ENCODE measurements at regions not wholly inside any gene's neighbourhood (a gene's known extent, or its start where the extent isn't known, plus 50 kb on each side); places are given as distances from the start of the nearest gene placed in this dataset.

DNA sequence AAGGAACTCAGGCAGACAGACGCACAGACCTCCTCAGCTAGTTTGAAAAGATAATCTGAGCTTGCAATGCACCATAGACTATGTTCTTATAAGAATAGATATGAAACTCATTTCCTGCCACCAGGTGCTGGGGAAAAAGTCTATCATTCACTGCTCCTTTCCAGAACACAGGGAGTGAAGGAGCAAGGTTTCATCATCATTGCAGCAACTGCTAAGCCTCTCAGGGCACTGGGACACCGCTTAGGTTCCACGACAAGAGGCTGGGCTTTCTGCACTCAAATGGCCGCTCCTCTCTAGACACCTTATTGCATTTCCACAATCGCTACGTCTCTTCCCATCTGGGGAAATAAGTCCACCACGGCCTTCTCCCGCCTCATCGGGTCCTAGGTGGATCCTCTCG is 418.5 kb upstream of the JARID2 start:
- DNase-seq: no peak

DNA sequence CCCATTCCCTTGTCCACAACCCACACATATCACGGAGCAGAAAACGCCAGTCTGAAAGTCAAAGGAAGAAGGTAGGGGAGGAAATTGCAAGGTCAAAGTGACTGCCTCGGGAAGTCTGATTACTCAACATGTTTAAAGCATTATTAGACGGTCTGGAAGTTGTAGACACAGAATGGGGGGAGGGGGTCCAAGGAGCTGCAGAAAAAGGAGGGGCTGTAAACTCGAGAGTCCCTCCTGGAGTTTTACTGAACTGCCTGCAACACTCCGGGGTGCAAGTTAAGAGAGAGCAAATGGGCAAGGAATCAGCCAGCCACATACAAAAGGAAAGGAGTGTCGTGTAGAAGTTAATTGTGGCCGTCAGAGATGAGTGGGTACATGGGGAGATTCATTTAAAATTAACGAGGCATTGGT is 417.7 kb upstream of the JARID2 start:
- DNase-seq: no peak

DNA sequence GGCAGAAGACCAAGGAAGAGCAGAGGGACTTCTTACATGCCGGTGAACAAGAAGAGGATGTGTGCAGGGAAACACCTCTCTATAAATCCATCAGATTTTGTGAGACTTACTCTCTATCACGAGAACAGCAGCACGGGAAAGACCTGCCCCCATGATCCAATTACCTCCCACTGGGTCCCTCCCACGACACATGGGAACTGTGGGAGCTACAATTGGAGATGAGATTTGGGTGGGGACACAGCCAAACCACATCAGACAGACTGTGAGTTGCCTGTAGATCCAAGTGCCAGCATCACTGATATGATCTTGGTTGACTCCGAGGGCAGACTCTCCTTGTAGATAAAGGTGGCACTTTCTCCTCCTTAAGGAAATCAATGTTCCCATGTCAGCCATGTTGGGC is 414.8 kb upstream of the JARID2 start:
- DNase-seq: no peak

DNA sequence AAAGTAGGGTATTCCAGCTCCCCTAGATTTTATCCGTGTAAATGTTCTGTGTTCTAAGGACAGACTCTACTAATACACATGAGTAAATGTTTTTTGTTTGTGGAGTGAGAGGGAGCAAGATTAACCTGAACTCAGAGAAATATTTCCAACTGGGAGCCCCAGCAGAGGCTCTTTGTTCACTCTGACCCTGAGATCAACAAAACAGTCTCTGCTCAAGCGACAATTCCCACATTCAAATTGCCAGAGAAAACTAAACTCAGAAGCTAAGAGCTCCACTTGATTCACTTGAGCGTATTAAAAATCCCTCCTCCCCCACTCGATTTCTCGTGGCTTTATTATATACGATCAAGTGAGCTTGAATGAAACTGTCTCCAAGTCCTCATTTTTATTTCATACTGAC is 413.9 kb upstream of the JARID2 start:
- no peak for DNase-seq

DNA sequence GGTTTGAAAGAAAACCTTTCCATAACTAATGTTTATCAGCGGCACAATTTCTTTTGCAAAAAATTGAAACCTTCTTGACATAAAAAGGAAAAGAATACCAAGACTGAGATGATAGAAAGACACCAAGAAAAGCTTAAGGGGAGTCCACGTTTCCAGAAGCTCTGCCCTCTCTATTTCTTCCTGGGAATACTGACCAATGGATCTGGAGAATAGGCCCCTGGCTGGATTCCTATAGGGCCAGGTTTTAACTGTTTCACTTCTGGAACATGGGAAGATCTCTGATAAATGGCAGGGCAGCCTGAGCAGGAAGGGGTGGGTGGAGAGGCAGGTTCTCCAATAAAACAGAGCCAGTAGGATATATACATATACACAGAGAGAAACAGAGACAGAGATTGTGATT is 413.4 kb upstream of the JARID2 start:
- DNase-seq: no peak

DNA sequence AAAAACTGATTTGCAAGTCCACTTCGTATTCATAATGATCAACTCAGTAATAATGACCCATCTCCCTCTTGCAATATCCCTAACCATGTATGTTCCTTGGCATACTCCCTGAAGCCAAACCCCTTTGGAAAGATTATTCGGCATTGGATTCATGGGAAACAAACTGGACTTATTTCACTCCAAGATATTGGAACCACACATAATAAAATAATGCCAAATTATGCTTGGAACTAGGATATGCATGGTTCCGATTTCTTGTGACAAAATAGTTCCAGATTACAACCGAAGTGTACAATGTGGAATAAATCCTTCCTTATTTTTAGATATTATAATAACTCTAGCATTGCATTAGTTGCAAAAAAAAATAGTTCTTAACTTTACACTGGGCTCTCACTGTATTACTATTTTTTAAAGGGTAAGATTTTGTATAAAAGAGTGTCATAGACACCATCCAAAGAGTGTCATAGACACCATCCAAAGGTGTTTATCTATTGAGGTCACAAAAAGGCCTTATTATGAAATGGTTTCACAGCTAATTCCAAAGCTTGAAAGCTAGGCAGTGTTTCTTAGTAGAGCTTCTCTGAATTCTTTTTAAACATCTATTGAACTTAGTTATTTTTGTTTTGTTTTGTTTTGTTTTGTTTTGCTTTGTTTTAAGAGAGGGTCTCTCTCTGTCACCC is 410.9 kb upstream of the JARID2 start:
- no peak for DNase-seq

DNA sequence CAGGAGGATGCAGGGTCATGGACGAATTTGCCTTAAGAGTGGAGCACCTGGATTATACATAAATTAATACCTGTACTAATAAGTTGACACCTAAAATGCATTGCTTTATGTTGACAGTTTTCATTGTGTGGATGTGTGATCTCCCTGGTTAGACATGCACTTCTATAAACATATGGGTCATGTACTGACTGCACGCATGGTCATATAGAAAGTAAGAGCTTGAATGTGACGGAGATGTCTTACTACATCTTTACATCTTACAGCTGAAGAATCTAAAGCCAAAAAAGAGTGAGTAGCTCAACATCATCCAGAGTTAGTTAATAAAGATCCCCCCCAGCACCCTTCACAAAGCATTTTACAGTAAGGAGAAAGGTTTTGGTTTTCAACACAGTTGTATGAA is 408.4 kb upstream of the JARID2 start:
- DNase-seq: no peak

DNA sequence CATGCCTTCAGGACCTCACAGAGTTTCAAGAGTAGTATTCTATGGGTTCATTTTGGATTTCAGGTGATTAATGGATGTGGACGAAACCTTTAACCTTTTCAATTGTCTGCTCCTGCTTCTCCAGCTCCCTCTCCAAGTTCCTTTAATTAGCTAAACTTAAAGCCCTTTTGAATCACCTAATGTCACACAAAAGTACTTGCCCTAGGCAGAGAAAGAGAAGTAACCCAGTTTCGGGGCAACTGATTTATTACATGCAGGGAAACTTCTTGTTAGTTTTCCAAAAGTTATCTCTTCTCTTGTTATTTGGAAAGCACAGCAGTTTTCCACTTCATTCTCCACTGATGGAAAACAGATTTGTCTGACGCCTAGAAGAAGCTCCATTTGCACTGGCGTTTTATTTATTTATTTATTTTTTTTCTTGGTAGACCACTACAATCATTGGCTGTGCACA is 407.7 kb upstream of the JARID2 start:
- DNase-seq: peak; percentile 42

DNA sequence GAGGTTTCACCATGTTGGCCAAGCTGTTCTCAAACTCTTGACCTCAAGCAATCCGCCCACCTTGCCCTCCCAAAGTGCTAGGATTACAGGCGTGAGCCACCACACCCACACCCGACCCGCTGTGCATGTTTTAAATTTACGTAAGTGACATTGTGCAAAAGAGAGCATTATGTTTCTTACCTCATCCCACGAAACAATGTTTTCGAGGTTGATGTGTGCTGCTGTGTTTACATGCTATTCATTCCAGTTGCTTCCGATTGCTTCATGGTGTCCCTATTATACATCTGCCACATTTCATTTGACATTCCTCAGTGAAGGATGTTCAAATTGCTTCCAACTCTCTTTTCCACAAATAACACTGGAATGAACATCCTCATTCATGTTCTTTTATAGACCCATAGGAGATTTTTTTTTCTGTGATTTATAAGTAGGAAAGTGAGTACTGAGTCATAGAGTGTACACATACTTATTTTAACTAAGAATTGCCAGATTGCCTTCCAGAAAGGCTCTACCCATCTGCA is 403.9 kb upstream of the JARID2 start:
- no peak for DNase-seq

DNA sequence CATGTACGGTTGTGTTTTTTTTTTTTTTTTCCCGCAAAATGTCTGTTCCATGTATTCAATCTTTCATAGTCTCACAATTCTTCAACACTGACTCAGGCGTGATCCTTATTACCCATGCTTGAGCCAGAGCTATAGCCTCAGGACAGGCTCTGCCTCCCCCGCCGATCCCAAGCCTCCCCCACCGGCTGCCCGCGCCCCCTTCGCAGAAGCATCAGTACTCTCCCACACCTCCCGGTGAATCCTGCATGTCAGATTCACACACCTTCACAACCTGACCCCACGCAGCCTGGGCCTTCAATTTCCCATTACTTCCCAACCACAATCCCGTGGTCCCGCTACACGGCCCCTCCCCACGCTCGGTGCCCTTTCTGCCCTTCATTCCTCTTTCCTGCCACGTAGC is 401.5 kb upstream of the JARID2 start:
- DNase-seq: no peak

DNA sequence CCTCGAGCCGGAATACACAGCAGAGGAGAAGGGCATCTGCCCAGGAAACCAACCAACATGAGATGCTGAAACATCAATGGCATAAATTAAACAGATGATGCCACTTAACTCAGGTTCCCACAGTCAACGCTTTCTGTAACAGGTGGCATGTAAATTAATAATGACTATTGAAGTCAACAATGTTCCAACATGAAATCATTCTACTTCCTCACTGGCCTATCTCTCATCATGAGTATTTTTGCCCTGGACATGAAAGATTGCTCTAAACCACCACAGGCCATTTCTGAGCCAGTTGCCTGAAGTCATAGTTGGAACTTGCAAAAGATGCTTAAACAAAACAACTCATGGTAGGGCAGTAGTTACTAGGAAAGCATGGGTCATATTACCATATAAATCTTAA is 397.9 kb upstream of the JARID2 start:
- no peak for DNase-seq

DNA sequence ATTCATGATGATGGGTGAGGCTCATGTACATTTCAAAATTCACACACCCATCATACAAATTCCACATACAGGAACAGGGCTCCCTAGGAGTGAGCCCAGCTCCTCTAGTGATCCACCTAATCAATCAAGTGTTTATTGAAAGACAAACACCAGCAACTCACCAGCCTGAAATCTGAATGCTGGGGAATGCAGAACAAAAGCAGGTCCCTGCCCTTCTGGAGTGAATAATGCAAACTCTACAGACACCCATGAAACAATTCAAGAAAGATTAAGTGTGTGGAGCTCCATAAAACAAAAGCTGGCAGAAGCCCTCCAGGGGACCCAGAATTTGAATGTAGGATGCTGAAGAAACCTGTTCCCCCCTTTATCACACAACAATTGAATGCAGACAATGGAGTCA is 396.7 kb upstream of the JARID2 start:
- no peak for DNase-seq

DNA sequence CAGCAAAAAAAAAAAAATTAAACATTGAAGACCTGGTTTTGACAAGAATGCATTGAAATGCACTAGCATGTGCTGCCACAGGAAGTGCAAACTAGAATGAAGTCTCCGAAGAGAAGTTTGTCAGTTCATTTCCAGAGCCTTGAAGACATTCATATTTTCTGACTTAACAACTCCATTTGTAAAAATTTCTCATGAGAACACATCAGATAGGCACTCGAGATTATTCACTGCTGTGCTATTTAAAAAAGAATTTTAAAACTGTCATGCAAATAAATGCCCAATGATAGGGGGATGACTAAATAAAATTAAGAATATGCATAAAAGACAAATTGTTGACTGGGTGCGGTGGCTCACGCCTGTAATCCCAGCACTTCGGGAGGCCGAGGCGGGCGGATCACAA is 394.6 kb upstream of the JARID2 start:
- no peak for DNase-seq

DNA sequence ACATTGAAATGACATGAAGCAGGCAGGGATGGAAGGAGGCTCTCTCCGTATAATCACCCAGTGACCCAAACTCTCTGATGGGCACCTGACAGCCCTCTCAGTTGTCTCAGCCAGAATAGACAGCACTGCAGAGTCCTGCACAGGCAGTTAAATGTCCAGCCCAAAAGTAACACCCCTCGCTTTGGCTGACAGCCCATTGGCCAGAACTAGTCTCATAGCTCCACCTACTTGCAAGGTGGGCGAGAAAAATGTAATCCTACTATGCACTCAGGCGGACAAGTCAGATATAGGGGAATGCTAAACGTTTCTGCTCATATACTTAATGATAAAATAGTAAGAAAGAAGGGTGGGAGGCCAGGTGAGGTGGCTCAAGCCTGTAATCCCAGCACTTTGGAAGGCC is 393.5 kb upstream of the JARID2 start:
- DNase-seq: no peak

DNA sequence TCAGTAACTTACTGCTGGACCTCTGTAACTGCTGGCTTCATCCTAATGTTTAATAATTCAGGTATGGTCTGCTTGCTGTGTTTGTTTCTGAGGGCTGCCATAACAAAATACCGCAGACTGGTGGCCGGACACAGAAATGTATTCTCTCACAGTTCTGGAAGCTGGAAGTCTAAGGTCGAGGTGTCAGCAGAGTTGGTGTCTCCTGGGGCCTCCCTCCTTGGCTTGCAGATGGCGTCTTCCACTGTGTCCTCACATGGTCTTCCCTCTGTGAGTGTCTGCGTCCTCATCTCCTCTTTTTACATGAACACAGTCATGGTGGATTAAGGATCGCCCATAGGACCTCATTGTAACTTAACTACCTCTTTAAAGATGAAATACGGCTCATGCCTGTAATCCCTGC is 389.7 kb upstream of the JARID2 start:
- no peak for DNase-seq

DNA sequence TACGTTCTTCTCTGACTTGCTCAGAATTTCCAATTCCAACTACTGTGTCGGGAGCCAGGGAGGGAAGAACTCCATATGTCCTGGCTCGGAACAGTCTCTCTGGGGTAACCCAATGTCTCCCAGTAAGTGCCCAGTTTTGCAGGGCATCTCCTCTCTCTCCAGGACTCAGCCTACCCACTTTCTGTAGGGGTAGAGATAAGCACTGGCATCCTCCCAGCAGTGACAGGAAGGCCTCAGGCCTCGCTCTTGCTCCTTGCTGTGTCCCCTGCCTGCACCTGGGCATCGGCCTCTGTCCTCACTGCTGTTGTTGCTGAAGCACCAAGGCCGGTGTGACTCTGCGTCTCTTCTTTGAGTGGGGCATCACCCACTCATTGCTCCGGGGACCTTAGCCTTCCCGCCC is 388.9 kb upstream of the JARID2 start:
- no peak for DNase-seq

DNA sequence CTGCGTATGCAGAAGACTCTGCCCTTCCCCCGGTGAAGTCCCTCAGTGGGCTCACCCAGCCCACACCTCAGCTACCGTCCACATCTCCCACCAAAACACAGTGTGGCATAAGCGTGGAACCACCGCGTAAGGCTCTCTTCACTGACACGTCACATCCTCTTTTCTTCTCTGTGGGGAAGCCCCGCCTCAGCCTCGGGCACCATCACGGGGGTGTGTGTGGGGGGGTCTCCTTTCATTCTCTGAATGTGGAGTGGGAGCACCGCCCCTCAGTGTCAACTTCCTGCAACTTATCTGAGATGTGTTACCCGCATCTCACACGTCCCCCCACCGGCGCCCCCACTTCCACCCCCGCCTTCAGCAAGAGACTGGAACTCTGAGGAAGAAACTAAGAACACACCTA is 388.4 kb upstream of the JARID2 start:
- no peak for DNase-seq

DNA sequence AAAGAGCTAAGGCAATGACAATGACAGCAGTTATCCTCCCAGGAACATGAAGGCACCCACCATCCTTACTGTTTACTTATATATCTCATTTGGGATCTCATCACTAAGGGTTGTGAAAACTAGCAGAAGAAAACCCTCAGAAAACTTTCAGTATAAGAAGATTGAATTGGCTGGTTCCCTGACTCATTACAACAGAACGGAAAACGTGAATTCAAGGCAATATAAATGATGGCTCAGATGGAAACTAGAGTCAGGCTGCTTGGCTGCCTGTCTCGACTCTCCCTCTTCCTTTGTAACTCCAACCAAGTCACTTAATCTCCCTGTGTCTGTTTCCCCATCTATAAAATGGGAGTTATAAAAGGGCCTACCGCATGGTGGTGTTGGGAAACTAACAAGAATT is 387.1 kb upstream of the JARID2 start:
- DNase-seq: no peak

DNA sequence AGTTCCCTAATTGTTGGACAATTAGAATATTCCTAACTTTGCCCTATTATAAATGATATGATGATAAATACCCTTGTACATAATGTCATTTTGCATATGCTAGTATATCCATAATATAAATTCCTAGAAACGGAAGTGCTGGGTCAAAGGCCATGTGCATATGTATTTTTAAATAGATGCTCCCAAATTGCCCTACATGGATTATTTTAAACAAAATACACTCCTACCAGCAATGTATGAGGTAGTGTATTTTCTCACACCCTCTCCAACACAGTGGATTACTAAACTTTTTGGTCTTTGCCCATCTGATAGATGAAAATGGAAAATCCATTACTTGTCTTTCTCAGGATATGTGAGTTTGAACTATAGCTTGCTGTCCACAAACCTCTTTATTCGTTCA is 385.1 kb upstream of the JARID2 start:
- no peak for DNase-seq

DNA sequence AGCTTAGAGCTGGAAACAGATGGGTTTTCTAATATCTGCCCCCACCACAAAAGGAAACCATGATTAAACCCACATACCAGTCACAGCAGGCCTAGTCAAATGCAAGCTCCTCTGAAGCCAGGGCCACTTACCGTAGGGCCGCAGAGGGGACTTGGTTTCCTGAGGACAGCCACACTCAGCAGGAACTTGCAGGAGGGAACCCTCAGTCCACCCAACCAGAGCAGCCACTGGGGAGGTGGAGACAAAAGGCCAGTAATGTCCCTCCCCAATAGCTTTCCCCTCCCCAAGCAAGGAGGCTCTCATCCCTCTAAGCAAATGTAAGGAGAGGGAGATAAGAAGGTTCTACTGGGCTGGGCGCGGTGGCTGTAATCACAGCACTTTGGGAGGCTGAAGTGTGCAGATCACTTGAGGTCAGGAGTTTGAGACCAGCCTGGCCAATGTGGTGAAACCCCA is 384.4 kb upstream of the JARID2 start:
- DNase-seq: no peak

DNA sequence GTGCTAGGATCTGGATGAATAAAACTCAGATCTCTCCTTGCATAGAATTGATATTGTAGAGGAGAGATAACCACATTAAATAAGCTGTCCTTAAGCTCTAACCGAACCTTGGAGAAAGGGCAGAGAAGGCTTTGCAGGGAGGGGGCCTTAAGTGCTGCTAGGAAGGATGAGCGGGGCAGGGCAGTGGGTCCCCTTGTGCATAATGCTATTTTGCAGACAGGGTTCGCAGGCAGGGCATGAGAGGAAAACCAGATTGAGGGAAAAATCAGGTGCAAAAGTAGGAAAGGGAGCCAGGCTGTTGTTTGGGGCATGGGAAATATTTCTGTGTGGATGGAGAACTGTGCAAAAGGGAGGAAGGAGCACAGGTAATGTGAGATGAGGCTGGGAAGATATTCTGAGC is 383.0 kb upstream of the JARID2 start:
- DNase-seq: no peak

DNA sequence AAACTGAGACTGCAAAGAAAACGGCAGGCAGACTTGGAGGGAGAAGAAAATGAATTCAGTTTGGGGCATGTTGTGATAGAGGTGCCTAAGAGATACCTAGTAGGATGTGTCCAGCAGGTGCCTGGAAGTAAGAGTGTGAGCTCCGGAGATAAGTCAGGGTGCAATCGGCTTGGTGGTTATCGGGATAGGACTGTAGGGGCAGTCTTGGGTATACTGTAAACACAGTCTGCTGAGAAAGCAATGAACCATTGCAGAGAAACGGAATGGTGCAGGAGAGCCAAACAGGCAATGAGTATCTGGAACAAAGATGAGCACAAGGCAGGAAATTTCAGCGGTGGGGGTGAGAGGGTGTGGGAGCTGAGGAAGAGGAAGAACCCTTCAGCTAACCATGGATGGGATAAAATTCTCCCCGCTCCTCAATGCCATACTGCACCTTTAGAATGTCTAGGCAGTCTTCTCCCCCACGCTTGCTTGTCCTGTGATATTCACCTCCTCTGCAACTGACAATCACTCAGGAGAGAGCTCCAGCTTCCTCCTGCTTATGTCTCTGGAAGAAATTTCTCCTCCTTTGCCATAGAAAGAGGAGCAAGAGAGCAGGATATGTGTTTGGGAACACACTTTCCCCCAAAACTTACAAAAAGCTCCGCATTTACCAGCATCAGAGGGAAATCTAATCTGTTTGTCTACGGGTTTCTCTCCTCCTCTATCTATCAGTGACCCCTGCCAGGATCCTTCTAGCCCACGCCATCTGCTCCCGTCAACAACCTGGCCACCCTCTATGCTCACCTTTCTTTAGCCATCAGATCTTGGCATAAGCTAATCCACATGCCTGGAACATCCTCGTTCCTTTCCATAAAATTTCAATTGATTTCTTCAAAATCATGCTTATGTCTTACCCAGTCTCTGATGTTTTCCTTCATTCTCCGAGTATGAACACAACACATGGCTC is 381.7 kb upstream of the JARID2 start:
- DNase-seq: no peak

DNA sequence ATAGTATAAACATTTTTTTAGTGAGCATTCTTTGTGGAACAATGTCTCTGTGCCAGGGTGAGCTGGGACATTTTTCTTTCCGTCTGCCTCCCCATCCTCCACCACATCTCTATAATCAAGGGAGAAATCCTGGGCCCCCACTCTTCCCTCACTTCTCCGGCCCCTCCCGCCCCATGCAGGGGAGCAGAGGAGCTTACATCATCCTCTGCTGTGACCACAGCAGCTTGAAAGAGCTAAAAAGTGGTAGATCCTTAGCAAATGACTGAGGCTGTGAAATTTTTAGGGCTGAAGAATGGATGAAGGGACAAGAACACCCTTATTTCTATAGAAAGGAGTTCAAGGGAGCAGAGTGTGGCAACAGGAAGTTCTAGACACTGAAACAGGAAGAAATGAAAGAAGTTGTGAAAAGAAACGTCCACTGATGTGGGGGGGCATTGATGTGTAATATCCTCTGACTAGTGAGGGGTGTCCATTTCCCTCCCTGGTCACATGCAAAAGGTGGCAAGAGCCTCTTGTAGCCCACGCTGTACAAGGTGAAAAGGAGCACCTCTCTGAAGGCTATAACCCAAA is 380.3 kb upstream of the JARID2 start:
- DNase-seq: no peak

Data from hindlimb muscle (tissue), 1 donor.